DOHH2 (cell line): ENCODE measurements at regions not wholly inside any gene's neighbourhood (a gene's known extent, or its start where the extent isn't known, plus 50 kb on each side); places are given as distances from the start of the nearest gene placed in this dataset.

Experiments
- H3F3A ChIP-seq: fragments of 200-600 bp; sonication (generic), shearing (Covaris generic); 2 replicates; pipeline ENCODE4 v1.6.0; 2016; ENCODE audit warnings: antibody characterized with exemption, mild to moderate bottlenecking; ENCODE audit not compliant: control insufficient read depth, insufficient read depth
- H3K27ac ChIP-seq: fragments of 200-600 bp; sonication (generic); 2 replicates; pipeline ENCODE4 v1.5.1; 2014; ENCODE audit warnings: low read depth, mild to moderate bottlenecking, low read length, moderate library complexity
- H3K27me3 ChIP-seq: fragments of 200-600 bp; sonication (generic); 2 replicates; pipeline ENCODE4 v1.6.1; 2014; ENCODE audit warnings: mild to moderate bottlenecking, low read length, mixed read lengths; ENCODE audit not compliant: control insufficient read depth
- H3K36me3 ChIP-seq: fragments of 200-600 bp; sonication (generic); 2 replicates; pipeline ENCODE4 v1.6.1; 2014; ENCODE audit warnings: mild to moderate bottlenecking, low read length, moderate library complexity, mixed read lengths; ENCODE audit not compliant: control insufficient read depth
- H3K4me1 ChIP-seq: fragments of 200-600 bp; sonication (generic); 2 replicates; pipeline ENCODE4 v1.6.1; 2014; ENCODE audit warnings: mild to moderate bottlenecking, low read length, mixed read lengths; ENCODE audit not compliant: control insufficient read depth
- H3K4me2 ChIP-seq: fragments of 200-600 bp; sonication (generic); 2 replicates; pipeline ENCODE4 v1.6.0; 2014; ENCODE audit warnings: mild to moderate bottlenecking, low read length, moderate library complexity
- H3K4me3 ChIP-seq: fragments of 200-600 bp; sonication (generic); 2 replicates; pipeline ENCODE4 v1.5.1; 2014; ENCODE audit warnings: mild to moderate bottlenecking, low read length, mixed read lengths
- H3K79me2 ChIP-seq: fragments of 200-600 bp; sonication (generic); 2 replicates; pipeline ENCODE4 v1.6.1; 2014; ENCODE audit warnings: mild to moderate bottlenecking, low read length, mixed read lengths; ENCODE audit not compliant: control insufficient read depth
- H3K9me2 ChIP-seq: fragments of 200-600 bp; sonication (generic); replicated peaks from 2 replicates; pipeline ENCODE4 v1.6.1; 2014; ENCODE audit warnings: mild to moderate bottlenecking, low read length, mixed read lengths; ENCODE audit not compliant: control insufficient read depth
- H3K9me3 ChIP-seq: fragments of 200-600 bp; sonication (generic); 2 replicates; pipeline ENCODE4 v1.6.1; 2014; ENCODE audit warnings: antibody characterized with exemption, low read length, mixed read lengths; ENCODE audit not compliant: control insufficient read depth, insufficient read depth
- H4K20me1 ChIP-seq: fragments of 200-600 bp; sonication (generic); 2 replicates; pipeline ENCODE4 v1.6.0; 2014; ENCODE audit warnings: low read depth, mild to moderate bottlenecking, antibody characterized with exemption, low read length, moderate library complexity; ENCODE audit not compliant: control insufficient read depth, insufficient read depth
- CTCF ChIP-seq: fragments of 200-600 bp; sonication (generic); IDR thresholded peaks from one replicate; pipeline ENCODE4 v1.5.1; 2014; ENCODE audit warnings: antibody characterized with exemption, mild to moderate bottlenecking, low read depth, low read length; ENCODE audit not compliant: poor library complexity, severe bottlenecking
- EZH2phosphoT487 ChIP-seq: fragments of 200-600 bp; sonication (generic); IDR thresholded peaks from 2 replicates; pipeline ENCODE4 v1.6.1; 2017; ENCODE audit warnings: borderline replicate concordance, mild to moderate bottlenecking, antibody characterized with exemption, low read length, moderate library complexity, mixed read lengths

DNA sequence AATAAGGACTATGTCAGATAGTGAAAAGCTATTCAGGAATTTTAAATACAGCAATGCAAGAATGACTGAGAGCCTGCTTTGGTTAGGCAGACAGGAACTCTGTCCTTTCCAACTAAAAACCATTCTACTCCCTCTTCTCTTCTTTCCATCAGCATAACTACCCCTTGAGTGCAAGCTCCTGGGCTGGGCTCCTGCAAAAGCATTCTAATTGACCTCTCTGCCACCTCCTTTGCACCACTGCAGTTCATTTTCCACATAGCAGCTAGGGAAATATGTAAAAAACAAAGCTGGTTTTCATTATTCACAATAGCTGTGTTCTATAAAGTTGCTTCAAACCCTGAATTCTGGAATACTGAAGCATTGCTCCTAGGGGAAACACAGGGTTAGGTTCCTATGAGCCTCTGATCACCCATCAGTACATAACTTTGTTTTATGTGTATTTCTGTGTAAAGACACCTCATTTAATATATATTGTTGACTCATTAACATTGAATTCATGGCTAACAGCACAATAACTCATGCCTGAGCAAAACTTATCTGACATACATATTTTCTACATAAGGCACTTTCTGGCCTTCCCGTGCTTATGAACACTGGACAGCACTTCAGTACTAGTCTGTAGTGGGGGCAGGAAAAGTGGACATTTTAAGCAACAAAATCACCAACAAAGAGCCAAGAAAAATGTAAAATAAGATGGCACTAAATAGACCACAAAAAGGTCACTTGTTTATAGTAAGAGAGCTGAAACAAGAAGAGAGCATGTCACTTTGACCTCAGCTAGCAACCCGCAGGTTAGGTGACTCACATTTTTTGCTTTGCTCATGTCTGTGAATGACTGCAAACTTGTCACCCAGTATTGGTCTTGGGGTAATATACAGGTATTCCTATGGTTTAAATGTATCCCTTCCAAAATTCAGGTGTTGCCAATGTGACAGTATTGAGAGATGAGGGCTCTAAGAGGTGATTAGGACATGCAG is 57.9 kb upstream of the IRF2BP2 start:
- no peak overlapping the region for H3K4me2 ChIP-seq
- TF ChIP-seq CTCF (no peak), EZH2phosphoT487 (no peak)

DNA sequence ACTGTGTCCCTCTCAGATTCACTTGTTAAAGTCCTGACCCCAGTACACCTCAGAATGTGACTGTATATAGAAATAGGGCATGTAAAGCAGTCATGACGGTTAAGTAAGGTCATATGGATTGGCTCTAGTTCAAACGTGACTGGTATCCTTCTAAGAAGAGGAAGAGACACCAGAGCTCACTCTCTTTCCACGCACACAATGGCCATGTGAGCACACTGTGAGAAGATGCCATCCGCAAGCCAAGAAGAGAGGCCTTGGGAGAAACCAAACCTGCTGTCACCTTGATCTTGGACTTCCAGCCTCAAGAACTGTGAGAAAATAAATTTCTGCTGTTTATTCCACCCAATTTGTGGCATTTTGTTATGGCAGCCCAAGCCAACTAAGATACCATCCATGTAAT is 56.8 kb upstream of the IRF2BP2 start:
- no peaks in the 10 kb centered on the region for H4K20me1 ChIP-seq

More for the DNA sequence above, 57.9 kb upstream of the IRF2BP2 start:
- no peaks in the 10 kb centered on the region for H3K9me3 ChIP-seq
- no peaks in the 10 kb centered on the region for H4K20me1 ChIP-seq
- no peaks in the 10 kb centered on the region for H3K36me3 ChIP-seq
- H3K9me2 ChIP-seq = no peaks in the 10 kb centered on the region
- H3K27ac ChIP-seq = no peak overlapping the region
- H3F3A ChIP-seq = no peaks in the 10 kb centered on the region
- no peaks in the 10 kb centered on the region for H3K4me1 ChIP-seq
- H3K27me3 ChIP-seq = peaks cover 3% of the 10 kb centered on the region; the same call in 1 of the 2 replicates
- H3K4me3 ChIP-seq = no peak overlapping the region
- H3K79me2 ChIP-seq = no peaks in the 10 kb centered on the region

DNA sequence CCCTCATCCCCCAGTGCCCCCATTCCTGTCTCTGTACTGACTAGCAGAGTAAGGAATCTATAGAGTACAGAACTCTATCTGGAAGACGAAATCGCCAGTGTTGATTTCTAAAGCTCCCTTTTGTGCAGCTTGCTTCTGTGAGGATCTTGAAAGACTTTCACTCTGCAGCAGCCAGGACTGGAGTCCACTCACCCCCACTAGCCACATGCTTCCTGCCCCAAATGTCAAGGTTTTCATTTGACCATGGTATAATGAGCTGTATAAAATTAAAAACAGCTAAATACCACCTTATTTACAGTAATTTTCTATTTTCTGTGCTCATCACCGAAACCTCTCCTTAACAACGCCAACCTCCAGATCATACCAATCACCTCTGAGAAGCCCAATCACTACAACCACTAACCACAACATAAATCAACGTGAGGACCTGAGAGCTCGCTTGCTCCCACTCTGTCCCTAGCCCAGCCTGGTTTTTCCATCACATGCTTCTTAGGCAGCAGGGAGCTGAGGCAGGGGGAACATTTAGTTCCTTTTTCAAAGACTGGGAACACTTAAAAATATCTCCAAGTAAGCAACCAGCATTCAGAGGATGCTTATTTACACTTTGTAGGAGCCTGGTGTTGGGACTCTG is 56.1 kb upstream of the IRF2BP2 start:
- Histone ChIP-seq H3F3A (no peaks in the 10 kb centered on the region), H3K9me3 (no peaks in the 10 kb centered on the region), H3K36me3 (no peaks in the 10 kb centered on the region), H3K79me2 (no peaks in the 10 kb centered on the region), H3K27me3 (peaks cover 3% of the 10 kb centered on the region; the same call in 1 of the 2 replicates), H3K9me2 (no peaks in the 10 kb centered on the region), H4K20me1 (no peaks in the 10 kb centered on the region), H3K4me1 (no peaks in the 10 kb centered on the region), H3K4me2 (no peak overlapping the region), H3K27ac (no peak overlapping the region), H3K4me3 (no peak overlapping the region)
- TF ChIP-seq EZH2phosphoT487 = no peak
- TF ChIP-seq CTCF = no peak

More for the DNA sequence above, 56.8 kb upstream of the IRF2BP2 start:
- Histone ChIP-seq H3K79me2 (no peaks in the 10 kb centered on the region), H3F3A (no peaks in the 10 kb centered on the region), H3K4me3 (no peak overlapping the region), H3K27ac (no peak overlapping the region), H3K4me1 (no peaks in the 10 kb centered on the region), H3K9me2 (no peaks in the 10 kb centered on the region), H3K4me2 (no peak overlapping the region), H3K27me3 (peaks cover 3% of the 10 kb centered on the region; the same call in 1 of the 2 replicates), H3K9me3 (no peaks in the 10 kb centered on the region), H3K36me3 (no peaks in the 10 kb centered on the region)
- TF ChIP-seq EZH2phosphoT487 = no peak
- no peak for TF ChIP-seq CTCF
